ENCODE measurements at regions not wholly inside any gene's neighbourhood (a gene's known extent, or its start where the extent isn't known, plus 50 kb on each side); places are given as distances from the start of the nearest gene placed in this dataset.
"Not testable (repeated sequence)": the region's sequence is repeated elsewhere in the genome, so short reads cannot be mapped to it uniquely, and the experiment has no call there.

DNA sequence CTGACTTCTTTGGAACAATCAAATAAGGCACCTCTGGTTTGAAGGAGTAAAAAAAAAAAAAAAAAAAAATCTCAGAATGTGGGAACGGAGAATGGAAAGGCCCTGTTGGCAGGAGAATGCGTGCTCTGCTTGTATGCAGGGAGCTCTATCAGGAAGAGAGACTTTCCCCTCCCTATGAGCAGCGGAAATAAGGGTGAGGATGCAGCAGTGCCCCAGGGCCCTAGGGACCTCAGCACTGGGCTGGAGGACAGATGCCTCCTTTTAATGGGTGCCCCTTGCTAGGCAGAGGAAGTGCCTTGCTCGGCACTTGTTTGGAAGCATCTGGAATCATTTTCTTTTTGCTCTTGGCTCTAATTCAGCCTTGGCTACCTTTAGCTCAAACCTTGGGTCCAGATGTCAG, 283.4 kb upstream of the NBPF12 start:
- not testable (repeated sequence) for DNase-seq (ENCODE audit: low spot score); FAIRE-seq

GRCh38 chr1:146645978-146646604, 292.0 kb upstream of the NBPF12 start:
- FAIRE-seq; DNase-seq (ENCODE audit: low spot score): not testable (repeated sequence)

GRCh38 chr1:146641534-146641933, 296.6 kb upstream of the NBPF12 start:
- FAIRE-seq; DNase-seq (ENCODE audit: low spot score): not testable (repeated sequence)

DNA sequence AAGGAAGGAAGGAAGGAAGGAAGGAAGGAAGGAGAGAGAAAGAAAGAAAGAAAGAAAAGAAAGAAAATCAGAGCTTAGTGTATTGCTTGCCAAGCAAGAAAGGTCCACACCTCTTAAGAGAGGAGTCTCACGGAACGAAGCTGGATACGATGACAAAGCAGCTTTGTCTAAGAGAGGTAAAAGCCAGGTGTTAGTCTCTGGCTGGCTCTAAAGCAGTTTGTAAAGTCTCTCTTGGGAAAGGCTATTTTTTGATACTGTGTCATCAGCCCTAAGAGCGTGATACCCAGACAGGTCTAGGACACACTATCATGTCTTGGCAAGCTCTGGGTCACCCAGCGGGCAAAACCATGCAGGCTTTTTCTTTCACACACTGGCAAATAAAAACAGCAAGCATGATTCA, 297.5 kb upstream of the NBPF12 start:
- not testable (repeated sequence) for FAIRE-seq

DNA sequence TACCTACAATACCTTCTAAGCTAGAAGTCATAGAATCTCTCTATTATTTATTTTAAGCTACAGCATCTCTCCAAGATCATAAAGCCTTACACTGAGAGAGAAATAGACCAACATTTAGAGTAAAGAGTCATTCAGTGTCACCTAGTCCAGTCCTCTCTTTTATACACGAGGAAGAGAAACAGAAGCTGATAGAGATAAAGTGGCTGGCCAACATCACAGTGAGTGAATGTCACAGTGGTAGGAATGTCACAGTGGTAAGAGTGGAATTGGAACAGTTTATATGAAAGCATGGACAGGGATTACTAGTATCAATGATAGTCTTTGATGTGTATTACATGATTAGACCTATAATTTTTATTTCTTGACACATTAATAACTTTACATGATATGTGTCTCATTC, 307.8 kb upstream of the NBPF12 start:
- not testable (repeated sequence) for FAIRE-seq; DNase-seq (ENCODE audit: low spot score)

More for the DNA sequence above, 297.5 kb upstream of the NBPF12 start:
- DNase-seq (ENCODE audit: low spot score) = not testable (repeated sequence)

GRCh38 chr1:146618582-146618981, 319.5 kb upstream of the NBPF12 start:
- not testable (repeated sequence) for DNase-seq (ENCODE audit: low spot score); FAIRE-seq

- not testable (repeated sequence) for FAIRE-seq
Observed at GRCh38 chr1:146604681-146605080, 333.4 kb upstream of the NBPF12 start.

DNA sequence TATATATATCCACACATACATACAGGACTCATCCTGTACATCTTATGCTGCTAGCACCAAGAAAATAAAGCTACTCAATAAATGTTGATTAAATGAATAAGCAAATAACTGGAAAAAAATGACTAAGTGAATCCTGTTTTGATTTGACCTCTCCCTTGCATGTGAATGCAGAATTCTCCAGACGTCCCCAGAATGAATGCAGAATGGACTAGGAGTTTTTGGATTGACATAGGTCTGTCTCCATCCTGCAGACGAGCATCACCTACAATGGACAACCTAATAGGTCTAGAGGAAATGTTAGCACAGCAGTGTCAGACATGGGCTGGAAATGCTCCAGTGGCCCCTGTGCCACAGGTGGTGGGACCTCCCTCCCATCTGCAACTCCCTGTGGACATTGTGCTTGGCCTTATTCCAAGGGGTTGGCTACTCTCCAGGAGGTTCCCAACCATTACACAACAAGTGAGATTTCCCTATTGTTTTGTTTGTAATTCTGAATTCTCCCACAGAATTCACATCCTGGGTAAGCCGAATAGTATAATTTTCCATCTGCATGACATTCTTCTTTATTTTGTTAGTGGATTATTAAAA, 337.3 kb upstream of the NBPF12 start:
- FAIRE-seq = not testable (repeated sequence)

More at GRCh38 chr1:146604681-146605080, 333.4 kb upstream of the NBPF12 start:
- not testable (repeated sequence) for DNase-seq (ENCODE audit: low spot score)

DNA sequence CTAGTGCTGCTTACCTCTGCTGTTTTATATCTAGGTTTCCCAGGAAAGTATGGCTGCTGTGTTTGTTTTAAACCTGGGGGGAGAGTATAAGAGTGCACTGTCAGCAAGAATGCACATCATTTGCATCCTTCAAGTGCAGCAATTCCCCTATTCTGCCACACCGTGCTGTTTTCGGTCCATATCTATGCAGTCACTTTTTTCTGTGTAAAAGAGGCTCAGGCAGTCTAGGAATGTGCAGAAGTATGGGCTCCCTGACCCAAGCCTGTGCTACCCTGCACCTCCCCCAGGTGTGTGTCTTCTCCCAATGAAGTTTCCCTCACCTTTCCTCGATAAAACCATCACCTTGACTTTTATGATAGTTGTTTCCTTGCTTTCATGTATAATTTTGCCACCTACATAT, 338.2 kb upstream of the NBPF12 start:
- not testable (repeated sequence) for FAIRE-seq; DNase-seq (ENCODE audit: low spot score)

More for the DNA sequence above, 337.3 kb upstream of the NBPF12 start:
- not testable (repeated sequence) for DNase-seq (ENCODE audit: low spot score)

DNA sequence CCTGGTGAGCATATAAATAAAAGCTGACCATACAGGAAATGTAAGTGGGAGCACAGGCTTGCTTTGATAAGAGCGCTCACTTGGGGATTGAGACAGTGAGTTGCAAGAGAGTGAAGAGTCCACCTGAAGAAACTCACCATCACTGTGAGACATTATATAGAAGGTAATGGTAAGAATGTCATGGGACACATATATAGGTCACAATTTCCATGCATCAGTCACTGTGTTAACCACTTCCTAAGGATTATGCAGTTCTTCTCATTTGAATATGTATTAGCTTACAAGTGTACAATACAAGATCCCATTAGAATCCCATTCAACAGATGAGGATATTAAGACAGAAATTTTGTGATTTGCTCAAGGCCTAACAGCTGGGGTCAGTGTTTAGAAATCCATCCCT, 352.4 kb upstream of the NOTCH2NLA start:
- DNase-seq (ENCODE audit: low spot score); FAIRE-seq: not testable (repeated sequence)

GRCh38 chr1:146567541-146567940, 338.7 kb upstream of the NOTCH2NLA start:
- FAIRE-seq; DNase-seq (ENCODE audit: low spot score): not testable (repeated sequence)

DNA sequence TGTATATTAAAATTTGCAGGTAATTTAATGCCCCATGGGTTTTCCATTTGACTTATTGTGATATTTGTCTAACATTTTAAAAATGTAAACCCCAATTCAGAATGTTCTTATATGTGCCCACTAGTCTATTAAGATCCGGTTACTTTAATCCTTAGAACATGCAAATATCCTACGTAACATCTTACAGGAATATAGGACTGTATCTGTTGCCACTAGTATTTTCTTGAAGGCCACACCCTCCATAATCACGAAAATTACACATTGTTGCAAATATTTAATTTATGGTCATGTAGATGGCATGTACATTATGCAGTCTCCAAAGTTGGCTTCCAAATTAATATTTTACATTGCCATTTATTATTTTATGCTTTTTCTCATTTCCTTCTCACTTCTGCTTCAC, 329.2 kb upstream of the NOTCH2NLA start:
- FAIRE-seq = not testable (repeated sequence)

DNA sequence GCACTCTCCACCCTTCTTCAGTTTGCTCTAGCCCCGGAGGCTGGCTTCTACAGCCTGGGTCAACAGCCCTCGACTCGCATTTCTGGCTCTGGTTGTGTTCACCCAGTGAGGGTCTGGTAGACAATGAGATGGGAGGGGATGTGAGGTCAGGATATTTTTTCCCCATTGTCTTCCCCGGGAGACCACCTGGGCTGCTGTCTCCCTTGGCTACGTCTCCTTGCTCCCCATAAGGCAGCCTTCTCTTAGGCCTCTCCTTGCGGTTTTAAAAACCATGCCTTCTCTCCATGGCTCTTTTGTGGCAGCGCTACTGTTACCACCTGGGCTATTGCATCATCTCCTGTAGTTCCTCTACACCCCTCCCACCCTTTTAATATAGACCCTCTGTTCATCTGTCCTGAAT, 327.6 kb upstream of the NOTCH2NLA start:
- DNase-seq (ENCODE audit: low spot score); FAIRE-seq: not testable (repeated sequence)

More for the DNA sequence above, 329.2 kb upstream of the NOTCH2NLA start:
- DNase-seq (ENCODE audit: low spot score) = not testable (repeated sequence)

DNA sequence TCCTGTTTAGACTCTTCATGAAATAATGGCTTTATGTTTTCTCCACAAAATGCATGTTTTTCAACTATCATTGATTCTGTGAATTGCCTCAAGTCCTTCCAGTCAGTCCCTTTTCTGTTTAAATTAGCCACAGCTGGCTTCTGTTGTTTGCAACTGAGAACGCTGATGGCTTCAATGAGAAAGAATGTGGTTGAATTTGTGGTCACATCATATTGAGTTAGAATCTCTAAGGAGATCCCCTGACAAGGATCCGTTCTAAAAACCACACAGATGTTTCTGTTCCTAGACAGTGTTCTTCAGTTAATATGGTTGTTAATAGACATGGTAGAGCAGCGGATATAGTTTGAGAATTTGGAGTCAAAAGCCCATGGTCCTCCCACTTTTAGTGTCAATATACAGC, 323.6 kb upstream of the NOTCH2NLA start:
- DNase-seq (ENCODE audit: low spot score); FAIRE-seq: not testable (repeated sequence)

DNA sequence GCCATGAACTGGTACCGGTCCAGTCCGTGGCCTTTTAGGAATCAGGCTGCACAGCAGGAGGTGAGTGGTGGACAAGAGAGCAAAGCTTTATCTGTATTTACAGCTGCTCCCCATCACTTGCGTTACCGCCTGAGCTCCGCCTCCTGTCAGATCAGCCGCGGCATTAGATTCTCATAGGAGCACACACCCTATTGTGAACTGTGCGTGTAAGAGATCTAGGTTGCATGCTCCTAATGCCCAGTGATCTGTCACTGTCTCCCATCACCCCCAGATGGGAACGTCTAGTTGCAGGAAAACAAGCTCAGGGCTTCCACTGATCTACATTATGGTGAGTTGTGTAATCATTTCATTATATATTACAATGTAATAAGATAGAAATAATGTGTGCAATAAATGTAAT, 319.9 kb upstream of the NOTCH2NLA start:
- DNase-seq (ENCODE audit: low spot score); FAIRE-seq: not testable (repeated sequence)

- not testable (repeated sequence) for DNase-seq (ENCODE audit: low spot score); FAIRE-seq
Observed at GRCh38 chr1:146546189-146546588, 317.4 kb upstream of the NOTCH2NLA start.

DNA sequence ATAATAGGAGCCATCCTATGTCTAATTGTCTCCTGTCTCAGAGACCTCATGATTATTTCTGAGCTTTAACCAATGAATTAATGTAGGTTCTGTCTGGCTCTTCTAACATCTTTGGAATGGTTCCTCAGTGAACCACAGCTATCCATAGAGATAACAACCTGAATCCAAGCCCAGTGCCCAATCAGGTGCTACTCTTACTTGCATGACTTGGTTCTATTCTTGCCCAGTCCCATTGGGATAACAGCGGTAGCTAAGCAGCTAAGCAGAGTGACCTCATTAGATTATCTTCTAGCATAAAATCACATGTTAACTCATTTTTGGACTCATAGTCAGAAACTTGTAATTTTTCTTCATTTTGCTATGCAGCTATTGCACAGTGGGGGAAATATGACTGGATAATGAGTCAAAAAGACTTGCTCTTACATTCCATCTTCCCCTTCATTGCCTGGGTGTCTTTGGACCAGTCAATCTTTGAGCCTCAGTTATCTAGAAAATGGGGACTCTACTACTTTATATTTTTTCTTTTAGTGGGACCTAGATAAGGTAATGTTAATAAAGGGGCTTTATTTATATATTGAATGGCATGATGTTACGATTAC, 309.1 kb upstream of the NOTCH2NLA start:
- not testable (repeated sequence) for DNase-seq (ENCODE audit: low spot score); FAIRE-seq

- not testable (repeated sequence) for FAIRE-seq; DNase-seq (ENCODE audit: low spot score)
Observed at GRCh38 chr1:146536028-146536427, 307.2 kb upstream of the NOTCH2NLA start.

DNA sequence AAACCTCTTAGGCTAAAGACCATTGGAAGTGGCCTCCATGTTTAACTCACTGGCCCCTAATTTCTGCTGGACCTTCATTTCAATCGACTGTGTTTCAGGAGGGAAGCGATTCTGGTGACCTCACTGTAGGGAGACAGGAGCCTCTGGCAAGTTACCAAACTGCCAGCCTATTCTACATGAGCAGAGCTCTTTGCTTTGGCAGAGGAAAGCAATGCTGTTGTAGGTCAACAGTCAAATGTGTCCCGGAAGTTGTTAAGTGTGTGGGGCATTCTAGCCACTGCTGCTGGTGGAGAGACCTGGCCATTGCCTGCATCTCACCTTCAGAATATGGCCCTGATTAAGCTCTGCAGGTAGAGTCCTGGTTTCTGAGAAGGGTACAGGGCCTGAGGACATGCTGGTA, 306.8 kb upstream of the NOTCH2NLA start:
- DNase-seq (ENCODE audit: low spot score); FAIRE-seq: not testable (repeated sequence)

DNA sequence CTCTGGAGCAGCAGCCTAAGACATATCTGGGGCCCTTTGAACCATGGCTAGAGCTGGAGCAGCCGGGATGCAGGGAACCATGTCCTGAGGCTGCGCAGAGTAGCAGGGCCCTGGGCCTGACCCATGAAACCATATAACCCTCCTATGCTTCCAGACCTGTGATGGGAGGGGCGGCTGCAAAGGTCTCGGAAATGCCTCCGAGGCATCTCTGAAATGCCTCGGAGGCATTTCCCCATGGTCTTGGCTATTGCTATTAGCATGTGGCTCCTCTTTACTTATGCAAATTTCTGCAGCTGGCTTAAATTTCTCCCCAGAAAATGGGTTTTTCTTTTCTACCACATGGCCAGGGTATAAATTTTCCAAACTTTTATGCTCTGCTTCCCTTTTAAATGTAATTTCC, 302.1 kb upstream of the NOTCH2NLA start:
- not testable (repeated sequence) for DNase-seq (ENCODE audit: low spot score); FAIRE-seq

- DNase-seq (ENCODE audit: low spot score); FAIRE-seq: not testable (repeated sequence)
Observed at GRCh38 chr1:146522812-146523211, 294.0 kb upstream of the NOTCH2NLA start.

DNA sequence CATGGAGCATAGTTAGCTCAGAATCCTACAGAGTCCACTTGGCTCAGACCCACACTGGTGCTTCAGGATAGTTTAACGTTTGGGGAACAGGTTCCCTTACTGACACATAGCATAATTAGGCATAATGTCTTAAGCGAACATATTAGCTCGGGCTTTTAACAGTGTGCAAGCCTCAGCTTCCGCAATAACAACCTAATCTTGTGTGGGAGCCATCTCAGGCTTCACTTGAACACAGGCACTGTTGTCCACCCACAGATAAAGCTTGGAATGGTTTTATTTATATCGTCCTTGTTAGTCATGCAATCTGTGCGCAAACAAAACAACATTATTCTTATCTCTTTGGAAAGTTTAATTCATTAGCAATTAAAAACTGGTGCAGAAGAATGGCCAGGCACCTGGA, 293.5 kb upstream of the NOTCH2NLA start:
- not testable (repeated sequence) for FAIRE-seq; DNase-seq (ENCODE audit: low spot score)
